Stimulated activated CD8-positive, alpha-beta memory T cell treated with anti-CD3 and anti-CD28 coated beads, Interleukin-2, amount 100 ng/mL, for 48 hours (primary cell): ENCODE measurements at regions not wholly inside any gene's neighbourhood (a gene's known extent, or its start where the extent isn't known, plus 50 kb on each side); places are given as distances from the start of the nearest gene placed in this dataset.

Experiments
- DNase-seq, 2 donors: peaks; one replicate each; pipeline ENCODE4 v3.0.0-alpha.2; 2020; ENCODE audit warnings: low read depth in 2 of 2

- DNase-seq: no peak
These were observed 283.9 kb upstream of the NPVF start for GRCh38 chr7:25512061-25512687.

DNA sequence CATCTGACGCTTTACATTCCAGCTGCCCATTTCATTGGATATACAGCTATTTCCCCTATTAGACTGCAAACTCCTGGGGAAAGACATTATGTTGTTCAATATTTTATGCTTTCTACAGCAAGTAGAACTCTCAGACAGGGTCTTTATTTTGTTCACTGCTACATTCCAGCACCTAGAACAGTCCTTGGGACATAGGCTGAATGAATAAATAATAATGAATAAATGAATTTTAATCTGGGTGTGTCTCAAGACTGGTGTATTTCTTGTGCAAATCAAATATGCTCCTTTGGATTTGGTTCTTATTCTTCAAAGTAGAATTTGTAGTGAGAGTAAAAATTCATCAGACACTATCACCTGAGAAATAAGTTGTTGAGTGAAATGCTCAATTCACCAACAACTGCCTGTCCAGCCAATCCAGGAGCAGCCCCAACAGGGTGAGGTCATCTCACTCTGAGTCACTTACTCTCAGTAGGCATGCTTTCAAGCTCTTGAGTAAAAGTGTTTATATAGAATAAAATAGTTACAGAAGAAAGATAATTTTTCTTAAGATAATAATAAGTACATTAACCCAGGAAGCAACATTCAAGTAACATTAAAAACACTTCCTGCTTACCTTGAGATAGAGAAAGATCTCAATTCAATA lies 287.5 kb upstream of the NPVF start:
- DNase-seq: no peak

DNA sequence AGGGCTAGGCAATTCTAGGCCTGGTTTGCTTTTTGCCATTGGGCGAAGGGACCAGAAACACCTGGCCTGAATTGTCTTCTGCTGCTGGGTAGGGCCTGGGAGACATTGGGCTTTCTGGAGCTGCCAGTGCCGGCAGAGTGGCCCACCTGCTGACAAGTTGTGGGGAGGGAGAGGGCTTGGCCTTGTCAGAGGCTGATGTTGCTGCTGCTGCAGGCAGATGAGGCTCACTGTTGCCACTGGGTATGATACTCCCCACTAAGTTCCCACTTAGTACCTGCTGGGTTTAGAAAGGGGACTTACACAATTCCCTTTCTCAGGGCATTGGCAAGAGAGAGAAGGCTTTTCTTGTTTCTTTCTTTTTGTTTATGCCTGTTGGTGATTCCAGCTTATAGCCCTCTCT lies 289.6 kb upstream of the NPVF start:
- no peak for DNase-seq

DNA sequence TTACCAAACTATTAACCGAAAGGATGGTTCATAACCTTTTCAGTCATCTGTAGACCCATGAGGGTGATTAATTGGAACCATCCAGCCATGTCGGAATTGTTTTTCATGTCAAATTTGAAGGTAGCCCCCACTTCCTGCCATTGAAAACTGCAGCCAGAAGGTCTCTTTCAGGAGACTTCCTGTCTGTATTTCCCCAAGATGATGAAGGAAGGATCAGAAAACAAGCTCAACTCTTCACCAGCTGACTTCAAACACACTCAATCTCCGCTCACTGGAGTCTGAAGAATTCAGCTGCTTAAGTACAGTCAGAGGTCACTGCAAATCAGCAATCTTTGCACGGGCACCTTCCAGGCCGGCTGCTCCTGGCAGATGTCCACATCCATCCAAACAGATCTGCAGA lies 291.7 kb upstream of the NPVF start:
- no peak for DNase-seq

DNA sequence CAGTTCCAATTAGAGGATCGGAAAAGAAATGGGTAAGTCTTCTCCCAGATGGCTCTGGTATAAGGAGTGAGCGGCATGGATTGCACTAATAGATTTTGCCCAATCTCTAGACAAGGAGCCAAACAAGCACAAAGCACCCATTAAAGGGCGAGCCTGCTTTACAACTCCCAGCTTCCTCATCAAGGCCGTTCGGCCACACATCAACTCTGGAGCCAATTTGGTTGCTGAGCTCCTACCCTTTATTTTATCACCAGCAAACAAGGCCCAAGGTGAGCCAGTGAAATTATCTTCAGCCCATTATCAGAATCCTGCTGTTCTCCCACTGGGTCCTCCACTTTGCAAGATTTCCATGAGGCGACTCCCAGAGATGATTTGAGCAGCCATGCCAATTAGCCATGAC lies 292.2 kb upstream of the NPVF start:
- DNase-seq: no peak

DNA sequence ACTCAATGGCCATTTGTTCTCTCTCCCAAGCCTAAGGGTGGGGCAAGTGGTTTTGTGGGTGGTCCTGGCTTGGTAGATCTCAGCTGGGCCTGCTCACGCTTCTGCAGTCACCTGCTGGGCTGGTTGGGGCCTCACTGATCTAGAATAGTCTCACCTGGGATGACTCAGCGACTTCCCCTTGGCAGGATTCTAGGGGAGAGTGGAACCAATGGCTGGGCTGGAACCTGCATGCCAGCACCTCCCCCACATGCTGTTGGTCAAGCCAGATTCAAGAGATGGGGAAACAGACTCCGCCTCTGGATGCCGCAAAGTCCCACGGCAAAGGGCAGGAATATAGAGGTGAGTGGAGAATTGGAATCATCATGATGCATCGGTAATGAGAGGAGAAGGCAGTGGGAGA lies 292.9 kb upstream of the NPVF start:
- DNase-seq: no peak

DNA sequence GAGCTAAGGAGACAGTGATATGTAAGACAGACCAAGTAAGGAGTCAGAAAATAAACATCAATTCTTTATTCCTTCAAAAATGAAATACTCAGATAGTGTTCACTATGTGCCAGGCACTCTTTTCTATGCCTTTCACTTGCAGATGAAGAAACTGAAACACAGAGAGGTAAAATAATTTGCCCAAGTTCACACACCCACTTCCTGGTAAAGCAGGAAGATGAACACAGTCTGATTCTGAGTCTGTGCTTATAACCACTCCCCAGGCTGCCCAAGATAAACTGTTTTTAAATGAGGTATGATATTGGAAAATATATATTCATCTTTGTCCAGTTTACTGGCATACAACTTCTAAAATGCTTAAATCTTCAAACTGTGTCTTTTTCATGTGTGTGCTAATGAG lies 294.4 kb upstream of the NPVF start:
- DNase-seq: no peak

GRCh38 chr7:25527665-25528170 lies 299.4 kb upstream of the NPVF start:
- no peak for DNase-seq

DNA sequence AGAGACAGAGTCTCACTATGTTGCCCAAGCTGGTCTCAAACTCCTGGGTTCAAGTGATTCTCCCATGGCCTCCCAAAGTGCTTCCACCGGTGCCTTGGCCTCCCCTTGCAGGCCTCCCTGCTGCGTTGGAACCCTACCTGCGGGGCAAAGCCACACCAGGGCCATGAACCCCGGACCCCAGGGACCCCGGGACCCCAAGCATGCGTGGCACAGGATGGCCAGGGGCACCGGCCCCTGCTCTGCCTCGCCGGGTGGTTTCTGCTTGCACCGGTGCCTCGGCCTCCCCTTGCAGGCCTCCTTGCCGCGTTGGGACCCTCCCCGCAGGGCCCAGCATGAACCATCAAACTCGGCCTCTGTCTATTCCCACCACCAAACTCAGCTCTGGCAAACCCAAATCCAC lies 301.0 kb upstream of the NPVF start:
- no peak for DNase-seq

- no peak for DNase-seq
These were observed 308.6 kb upstream of the NPVF start for GRCh38 chr7:25536851-25537250.

DNA sequence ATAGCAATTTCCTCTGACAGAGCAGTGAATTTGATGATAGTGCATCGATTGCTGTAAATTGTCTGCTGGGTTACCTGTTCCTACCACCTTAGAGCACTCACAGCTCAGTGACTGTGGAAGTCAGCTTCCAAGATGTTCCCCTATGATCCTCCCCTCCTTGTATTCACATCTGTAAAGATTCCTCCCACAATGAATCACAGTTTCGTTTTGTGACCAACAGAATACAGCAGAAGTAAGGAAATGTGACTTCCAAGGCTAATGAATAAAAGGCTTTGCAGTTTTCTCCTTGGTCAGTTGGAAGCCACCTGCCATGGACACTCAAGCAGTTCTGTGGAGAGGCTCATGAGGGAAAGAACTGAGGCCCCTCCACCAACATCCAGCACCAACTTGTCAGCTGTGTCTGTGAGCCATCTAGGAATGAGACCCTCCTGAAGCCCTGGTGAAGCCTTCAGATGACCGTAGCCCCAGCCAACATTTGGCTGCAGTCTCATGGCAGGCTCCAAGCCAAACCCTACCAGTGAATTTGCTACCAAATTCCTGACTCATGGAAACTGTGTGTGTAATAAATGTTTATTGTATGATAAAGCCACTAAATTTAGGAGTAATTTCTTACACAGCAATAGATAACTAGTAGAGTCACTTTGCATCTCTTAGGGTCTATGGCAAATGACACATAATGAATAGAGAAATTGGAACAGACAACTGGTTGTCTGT lies 309.5 kb upstream of the NPVF start:
- no peak for DNase-seq

DNA sequence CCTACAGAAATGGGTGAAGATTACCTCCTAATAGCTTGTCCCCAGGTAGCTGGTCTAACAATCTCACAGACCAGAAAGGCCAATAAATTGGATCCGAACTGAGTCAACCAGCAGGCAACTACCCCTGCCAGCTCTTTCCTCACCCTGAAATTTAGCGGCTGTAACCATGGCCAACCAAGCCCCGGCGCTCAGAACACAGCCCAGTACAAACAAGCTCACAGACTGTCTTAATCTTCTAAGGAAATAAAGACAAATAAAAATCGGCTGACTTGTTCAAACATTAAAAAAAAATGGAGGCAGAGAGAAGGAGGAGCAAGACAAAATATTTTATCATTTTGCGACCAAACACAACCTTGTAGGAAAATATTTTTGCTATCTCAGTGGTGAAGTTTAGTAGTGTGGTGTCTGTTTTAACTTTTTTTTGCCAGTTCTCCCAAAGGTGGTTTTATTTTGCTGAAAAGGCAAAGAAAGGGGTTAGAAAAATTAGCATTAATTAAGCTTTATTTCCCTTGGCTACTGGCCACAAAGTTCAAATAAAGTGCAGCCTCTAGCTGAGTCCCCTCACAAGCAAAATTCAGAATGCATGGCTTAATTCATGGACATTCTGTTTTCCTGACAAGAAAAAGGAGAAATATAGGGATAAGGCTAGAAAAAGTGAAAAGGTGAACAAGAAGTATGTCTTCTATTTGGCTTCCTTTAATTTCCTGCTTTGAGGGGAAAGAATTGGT lies 313.0 kb upstream of the NPVF start:
- DNase-seq: no peak

- DNase-seq: no peak
These were observed 313.6 kb upstream of the NPVF start for GRCh38 chr7:25541877-25542276.

GRCh38 chr7:25543210-25543609 lies 314.9 kb upstream of the NPVF start:
- no peak for DNase-seq

DNA sequence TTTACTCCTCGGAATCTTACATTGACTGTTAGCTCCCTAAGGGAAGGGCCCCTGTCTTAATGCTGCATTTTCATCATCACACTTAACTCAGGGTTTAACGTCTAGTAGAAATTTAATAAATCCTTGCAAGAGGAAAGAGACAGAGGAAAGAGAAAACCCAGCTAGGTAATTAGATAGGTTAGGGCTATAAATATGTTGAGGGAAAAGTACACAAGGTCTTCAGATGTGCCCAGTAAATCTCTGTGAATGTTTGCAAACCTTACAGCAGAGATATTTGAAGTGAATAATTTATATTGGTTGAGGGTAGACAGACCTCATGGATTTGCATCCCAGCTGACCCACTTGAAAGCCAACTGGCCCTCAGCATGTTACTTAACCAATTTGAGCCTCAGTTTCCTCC lies 315.5 kb upstream of the NPVF start:
- no peak for DNase-seq

- DNase-seq: no peak
These were observed 316.0 kb upstream of the NPVF start for GRCh38 chr7:25544254-25544653.

- DNase-seq: no peak
These were observed 317.1 kb upstream of the NPVF start for GRCh38 chr7:25545124-25546008.

DNA sequence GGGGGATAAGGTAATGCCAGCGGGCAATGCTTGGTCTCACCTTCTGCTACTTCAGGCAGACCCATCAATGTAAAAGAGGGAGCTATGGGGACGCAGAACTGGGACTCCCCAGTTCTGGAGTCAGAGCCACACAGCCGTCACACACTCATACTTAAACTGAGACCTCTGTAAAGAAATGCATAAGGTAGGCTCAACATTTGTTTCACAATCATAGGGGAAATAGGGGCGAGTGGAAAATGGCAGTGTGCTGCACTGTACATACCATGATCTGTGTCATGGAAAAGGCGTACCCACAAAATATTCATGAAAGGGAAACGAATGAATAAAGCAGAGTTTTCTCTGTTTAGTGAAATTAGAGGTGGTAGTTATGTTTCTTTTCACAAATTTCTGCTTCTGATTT lies 318.0 kb upstream of the NPVF start:
- no peak for DNase-seq

DNA sequence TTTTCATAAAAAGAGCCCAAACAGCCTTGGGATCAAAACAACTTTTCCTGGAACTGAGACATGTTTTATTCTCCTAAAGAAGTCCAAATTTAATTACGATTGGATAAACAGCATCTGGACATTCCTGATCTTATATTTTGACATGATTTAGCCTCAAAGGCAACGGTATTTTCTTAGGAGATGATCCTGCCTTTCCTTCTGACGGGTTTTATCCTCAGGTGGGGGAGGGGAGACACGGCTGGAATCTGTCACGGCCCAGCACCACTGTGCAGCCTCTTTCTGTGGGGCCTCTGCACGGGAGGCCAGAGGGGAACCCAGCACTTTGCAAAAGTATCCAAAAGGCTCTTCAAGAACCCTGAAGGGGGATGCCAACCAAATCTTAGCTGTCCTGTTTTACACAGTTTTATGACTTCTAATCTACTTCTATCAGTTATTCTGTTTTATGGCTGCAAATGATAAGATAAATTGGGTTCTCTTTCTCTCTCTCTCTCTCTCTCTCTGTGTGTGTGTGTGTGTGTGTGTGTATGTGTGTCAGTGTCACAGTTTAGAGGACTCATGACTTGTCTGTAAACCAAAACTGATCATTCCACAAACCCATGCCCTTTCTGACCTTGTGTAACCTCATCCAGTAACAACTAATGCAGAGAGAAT lies 321.1 kb upstream of the NPVF start:
- no peak for DNase-seq

GRCh38 chr7:25550149-25550548 lies 321.9 kb upstream of the NPVF start:
- DNase-seq: no peak

- DNase-seq: no peak
These were observed 324.7 kb upstream of the NPVF start for GRCh38 chr7:25552998-25553397.
